ENCODE measurements at regions not wholly inside any gene's neighbourhood (a gene's known extent, or its start where the extent isn't known, plus 50 kb on each side); places are given as distances from the start of the nearest gene placed in this dataset.

GRCh38 chr20:4068708-4069107, 53.4 kb upstream of the RNF24 start:
- TF ChIP-seq EP300 (IDR thresholded peaks at IDR 0.05; ENCODE audit: borderline replicate concordance), result peak; percentile 33; the same call in 1 of the 2 replicates
- TF ChIP-seq CEBPB (IDR thresholded peaks at IDR 0.05), result no peak
- no peak for TF ChIP-seq YY1 (IDR thresholded peaks at IDR 0.05; ENCODE audit: low read depth)
- TF ChIP-seq EGR1 (IDR thresholded peaks at IDR 0.05), result peak; percentile 78; the same call in 1 of the 2 replicates
- no peak for TF ChIP-seq CREB1 (IDR thresholded peaks at IDR 0.05; ENCODE audit: low read depth)
- 0 out of 2 replicates have a peak, but pooled peaks have one; percentile 52 for TF ChIP-seq ZBTB7A (IDR thresholded peaks at IDR 0.05; ENCODE audit: low read depth)
- TF ChIP-seq TCF12 (IDR thresholded peaks at IDR 0.05; ENCODE audit: low read depth), result peak; percentile 48; the same call in 1 of the 2 replicates
- TF ChIP-seq TAF1 (IDR thresholded peaks at IDR 0.05; ENCODE audit: low read depth), result no peak
- TF ChIP-seq NFIC (IDR thresholded peaks at IDR 0.05), result peak; percentile 89
- TF ChIP-seq FOXM1 (IDR thresholded peaks at IDR 0.05; ENCODE audit: borderline replicate concordance, low read depth), result no peak
- TF ChIP-seq, protein P1, sequence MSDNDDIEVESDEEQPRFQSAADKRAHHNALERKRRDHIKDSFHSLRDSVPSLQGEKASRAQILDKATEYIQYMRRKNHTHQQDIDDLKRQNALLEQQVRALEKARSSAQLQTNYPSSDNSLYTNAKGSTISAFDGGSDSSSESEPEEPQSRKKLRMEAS (IDR thresholded peaks at IDR 0.05), result peak; percentile 82
- no peak for TF ChIP-seq REST (IDR thresholded peaks at IDR 0.05; ENCODE audit: low read depth)

All from Ishikawa (cell line).